ENCODE measurements at regions not wholly inside any gene's neighbourhood (a gene's known extent, or its start where the extent isn't known, plus 50 kb on each side); places are given as distances from the start of the nearest gene placed in this dataset.
A peak's percentile ranks its signal among the peaks of the same experiment; 100 is the strongest.

GRCh38 chr1:200279810-200280411, 129.9 kb downstream of the ZNF281 start:
- 25% methylated on average over 4 of the region's 4 CpGs for WGBS, 2 donors
- Histone ChIP-seq H3K4me3 (no peak overlapping the region), H3K4me1 (peaks cover 0 to 9% (median 0%) of the 10 kb centered on the region in 9 donors), H3K9me3 (peaks cover 0 to 5% (median 0%) of the 10 kb centered on the region in 11 donors), H3K27ac (no peak overlapping the region), H3K27me3 (peaks cover 0 to 4% (median 0%) of the 10 kb centered on the region in 7 donors), H3K36me3 (no peaks in the 10 kb centered on the region)
- ATAC-seq = no peak
- intact Hi-C loops (cut with DNase I) = loop anchor here in 5 of 10 donors (2.0 to 10.0 kb wide), 5 partner anchors 135 to 428 kb away; no protein-coding TSS in a partner anchor
- peak in 1 of 2 donors; percentile 16 for DNase-seq
- TF ChIP-seq, protein P1, sequence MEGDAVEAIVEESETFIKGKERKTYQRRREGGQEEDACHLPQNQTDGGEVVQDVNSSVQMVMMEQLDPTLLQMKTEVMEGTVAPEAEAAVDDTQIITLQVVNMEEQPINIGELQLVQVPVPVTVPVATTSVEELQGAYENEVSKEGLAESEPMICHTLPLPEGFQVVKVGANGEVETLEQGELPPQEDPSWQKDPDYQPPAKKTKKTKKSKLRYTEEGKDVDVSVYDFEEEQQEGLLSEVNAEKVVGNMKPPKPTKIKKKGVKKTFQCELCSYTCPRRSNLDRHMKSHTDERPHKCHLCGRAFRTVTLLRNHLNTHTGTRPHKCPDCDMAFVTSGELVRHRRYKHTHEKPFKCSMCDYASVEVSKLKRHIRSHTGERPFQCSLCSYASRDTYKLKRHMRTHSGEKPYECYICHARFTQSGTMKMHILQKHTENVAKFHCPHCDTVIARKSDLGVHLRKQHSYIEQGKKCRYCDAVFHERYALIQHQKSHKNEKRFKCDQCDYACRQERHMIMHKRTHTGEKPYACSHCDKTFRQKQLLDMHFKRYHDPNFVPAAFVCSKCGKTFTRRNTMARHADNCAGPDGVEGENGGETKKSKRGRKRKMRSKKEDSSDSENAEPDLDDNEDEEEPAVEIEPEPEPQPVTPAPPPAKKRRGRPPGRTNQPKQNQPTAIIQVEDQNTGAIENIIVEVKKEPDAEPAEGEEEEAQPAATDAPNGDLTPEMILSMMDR (IDR thresholded peaks at IDR 0.05) = peak; percentile 17 to 66 (median 53)

DNA sequence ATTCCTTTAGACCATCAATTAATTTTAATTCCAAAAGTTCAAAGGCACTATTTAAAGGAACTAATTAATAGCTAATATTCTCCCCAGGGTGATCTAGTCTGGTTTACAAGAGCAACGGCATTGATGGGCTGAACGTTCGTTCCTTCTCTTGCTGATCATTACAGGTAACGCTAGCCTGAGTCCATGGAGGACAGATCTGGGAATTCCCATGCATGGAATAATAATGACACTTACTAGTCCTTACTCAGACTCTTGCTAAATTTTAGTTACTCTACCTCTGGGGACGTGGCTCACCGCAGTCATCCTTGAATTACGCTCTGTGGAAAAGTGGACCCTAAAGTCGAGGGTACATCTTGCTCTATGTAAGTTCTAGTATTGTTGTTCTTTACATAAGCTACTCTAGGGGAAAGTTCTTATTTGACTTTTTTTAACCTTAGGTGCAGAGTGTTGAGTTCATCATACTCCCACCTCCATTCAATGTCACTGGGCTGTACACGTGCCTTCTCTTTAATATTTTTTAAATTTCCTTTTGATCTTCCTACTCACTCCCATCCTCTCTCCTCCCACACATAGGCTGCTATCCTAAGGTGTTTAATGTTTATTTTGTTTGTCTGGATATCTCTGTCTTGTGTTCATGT, 133.9 kb downstream of the ZNF281 start:
- WGBS, 2 donors = 76 to 81% methylated on average over 9 of the region's 9 CpGs
- intact Hi-C loops (cut with DNase I) = loop anchor here in 2 of 10 donors (5.0 to 10.0 kb wide), 3 partner anchors 131 to 211 kb away; no protein-coding TSS in a partner anchor
- H3K9me3 ChIP-seq = peaks cover 0 to 5% (median 0%) of the 10 kb centered on the region in 11 donors
- peaks cover 0 to 9% (median 0%) of the 10 kb centered on the region in 9 donors for H3K4me1 ChIP-seq
- no peak overlapping the region for H3K4me3 ChIP-seq
- H3K27me3 ChIP-seq = peaks cover 0 to 4% (median 0%) of the 10 kb centered on the region in 7 donors
- TF ChIP-seq, protein P1 (IDR thresholded peaks at IDR 0.05) = no peak
- ATAC-seq (peak in 1 of 8 donors; percentile 12), DNase-seq (no peak)
- no peaks in the 10 kb centered on the region for H3K36me3 ChIP-seq
- no peak overlapping the region for H3K27ac ChIP-seq

DNA sequence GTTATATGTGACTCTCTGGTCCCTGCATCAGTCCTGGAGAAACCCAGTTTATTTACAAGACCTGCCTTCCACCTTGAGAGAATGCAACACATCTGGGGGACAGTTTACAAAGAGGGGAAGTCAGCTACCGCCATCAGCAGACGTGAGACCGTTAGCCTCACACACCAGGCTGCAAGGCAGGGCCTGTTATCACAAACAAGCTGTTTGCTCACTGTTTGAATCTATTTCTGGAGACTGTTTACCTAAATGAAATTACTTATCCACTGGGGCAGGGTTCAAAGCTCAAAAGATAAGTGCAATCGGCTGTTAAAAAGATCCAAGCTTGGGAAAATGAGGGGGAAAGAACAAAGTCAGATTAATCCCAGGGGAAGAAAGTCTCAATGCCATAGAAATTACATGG, 134.4 kb downstream of the ZNF281 start:
- TF ChIP-seq, protein P1 (IDR thresholded peaks at IDR 0.05) = no peak
- intact Hi-C loops (cut with DNase I) = loop anchor here in 2 of 10 donors (5.0 to 10.0 kb wide), 3 partner anchors 131 to 212 kb away; no protein-coding TSS in a partner anchor
- Histone ChIP-seq H3K4me1 (peaks cover 0 to 9% (median 0%) of the 10 kb centered on the region in 9 donors), H3K27me3 (no peaks in the 10 kb centered on the region), H3K4me3 (no peak overlapping the region), H3K36me3 (no peaks in the 10 kb centered on the region), H3K9me3 (peaks cover 0 to 3% (median 0%) of the 10 kb centered on the region in 11 donors), H3K27ac (no peak overlapping the region)
- 8 to 14% methylated on average over 4 of the region's 4 CpGs for WGBS, 2 donors
- DNase-seq (no peak), ATAC-seq (no peak)

DNA sequence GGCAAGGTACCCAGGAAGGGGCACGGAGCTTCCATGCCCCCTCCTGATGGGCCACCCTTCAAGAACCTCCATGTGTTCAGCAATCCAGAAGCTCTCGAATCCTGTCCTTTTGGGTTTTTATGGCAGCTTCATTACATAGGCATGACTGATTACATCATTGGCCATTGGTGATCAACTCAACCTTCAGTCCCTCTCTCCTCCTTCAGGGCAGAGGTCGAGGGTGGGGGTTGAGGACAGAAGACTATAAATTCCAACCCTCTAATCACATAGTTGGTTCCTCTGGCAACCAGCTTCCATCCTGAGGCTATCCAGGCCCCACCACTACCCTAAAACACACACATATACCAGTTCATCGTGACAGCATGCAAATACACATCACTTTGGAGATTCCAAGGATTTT, 135.7 kb downstream of the ZNF281 start:
- Histone ChIP-seq H3K4me3 (no peak overlapping the region), H3K9me3 (no peaks in the 10 kb centered on the region), H3K4me1 (peaks cover 0 to 9% (median 0%) of the 10 kb centered on the region in 9 donors), H3K27me3 (no peaks in the 10 kb centered on the region), H3K27ac (no peak overlapping the region), H3K36me3 (no peaks in the 10 kb centered on the region)
- TF ChIP-seq, protein P1 (IDR thresholded peaks at IDR 0.05) = no peak
- WGBS, 2 donors = 80 to 84% methylated on average over 4 of the region's 4 CpGs
- DNase-seq = no peak
- no peak for ATAC-seq
- intact Hi-C loops (cut with DNase I) = loop anchor here in 2 of 10 donors (10.0 kb wide), 2 partner anchors 129 to 211 kb away; no protein-coding TSS in a partner anchor
